ENCODE measurements at regions not wholly inside any gene's neighbourhood (a gene's known extent, or its start where the extent isn't known, plus 50 kb on each side); places are given as distances from the start of the nearest gene placed in this dataset.

GRCh38 chr14:26204728-26205479 is 392.9 kb downstream of the NOVA1 start:
- no peak for TF ChIP-seq GATA1 (IDR thresholded peaks at IDR 0.05; ENCODE audit: low read depth, low read length)
- TF ChIP-seq POLR2A (IDR thresholded peaks at IDR 0.05; ENCODE audit: low read length), result no peak
- DNase-seq, result no peak

DNA sequence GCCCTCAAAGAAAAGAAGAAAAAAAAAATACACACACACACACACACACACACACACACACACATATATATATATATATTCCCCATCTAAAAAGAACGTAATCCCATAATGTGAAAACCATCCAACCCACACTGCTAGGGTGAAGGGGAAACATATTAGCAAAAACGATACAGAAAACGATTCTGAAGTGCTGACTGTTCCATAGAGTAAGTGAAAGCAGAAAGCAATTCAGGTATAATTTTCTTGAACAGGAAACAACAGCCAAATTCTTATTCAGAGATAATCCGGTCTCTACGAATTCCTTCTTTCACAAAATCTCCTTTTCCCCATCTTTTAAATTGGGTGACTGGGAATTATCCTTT is 393.5 kb downstream of the NOVA1 start:
- no peak for TF ChIP-seq POLR2A (IDR thresholded peaks at IDR 0.05; ENCODE audit: low read length)
- no peak for TF ChIP-seq GATA1 (IDR thresholded peaks at IDR 0.05; ENCODE audit: low read depth, low read length)
- no peak for DNase-seq

GRCh38 chr14:26200687-26201086 is 397.1 kb downstream of the NOVA1 start:
- TF ChIP-seq GATA1 (IDR thresholded peaks at IDR 0.05; ENCODE audit: low read depth, low read length) (no peak), POLR2A (IDR thresholded peaks at IDR 0.05; ENCODE audit: low read length) (no peak)
- no peak for DNase-seq

- no peak for DNase-seq
- TF ChIP-seq POLR2A (IDR thresholded peaks at IDR 0.05; ENCODE audit: low read length) (no peak), GATA1 (IDR thresholded peaks at IDR 0.05; ENCODE audit: low read depth, low read length) (no peak)
Observed at GRCh38 chr14:26199590-26200370, 398.1 kb downstream of the NOVA1 start.

DNA sequence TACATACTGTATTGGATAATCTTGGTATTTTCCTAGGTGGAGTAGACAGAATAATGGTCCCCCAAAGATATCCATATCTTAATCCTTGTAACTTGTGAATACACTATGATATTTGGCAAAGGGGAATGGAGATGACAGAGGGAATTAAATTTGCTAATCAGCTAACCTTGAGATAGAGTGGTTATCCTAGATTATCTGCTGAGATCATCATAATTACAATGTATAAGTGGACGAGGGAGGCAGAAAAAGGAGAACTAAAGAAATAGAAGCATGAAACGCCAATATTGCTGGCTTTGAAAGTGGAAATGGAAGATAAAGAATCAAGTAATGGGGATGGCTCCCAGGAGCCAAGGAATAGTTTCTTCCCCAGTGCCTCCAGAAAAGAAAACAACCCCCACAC is 398.7 kb downstream of the NOVA1 start:
- TF ChIP-seq POLR2A (IDR thresholded peaks at IDR 0.05; ENCODE audit: low read length) (no peak), GATA1 (IDR thresholded peaks at IDR 0.05; ENCODE audit: low read depth, low read length) (no peak)
- DNase-seq, result no peak

GRCh38 chr14:26194816-26195215 is 403.0 kb downstream of the NOVA1 start:
- no peak for DNase-seq
- no peak for TF ChIP-seq POLR2A (IDR thresholded peaks at IDR 0.05; ENCODE audit: low read length)
- TF ChIP-seq GATA1 (IDR thresholded peaks at IDR 0.05; ENCODE audit: low read depth, low read length), result no peak

- DNase-seq, result no peak
- TF ChIP-seq POLR2A (IDR thresholded peaks at IDR 0.05; ENCODE audit: low read length) (no peak), GATA1 (IDR thresholded peaks at IDR 0.05; ENCODE audit: low read depth, low read length) (no peak)
Observed at GRCh38 chr14:26191671-26192070, 406.2 kb downstream of the NOVA1 start.

- DNase-seq, result no peak
- TF ChIP-seq POLR2A (IDR thresholded peaks at IDR 0.05; ENCODE audit: low read length) (no peak), GATA1 (IDR thresholded peaks at IDR 0.05; ENCODE audit: low read depth, low read length) (no peak)
Observed at GRCh38 chr14:26191123-26191522, 406.7 kb downstream of the NOVA1 start.

DNA sequence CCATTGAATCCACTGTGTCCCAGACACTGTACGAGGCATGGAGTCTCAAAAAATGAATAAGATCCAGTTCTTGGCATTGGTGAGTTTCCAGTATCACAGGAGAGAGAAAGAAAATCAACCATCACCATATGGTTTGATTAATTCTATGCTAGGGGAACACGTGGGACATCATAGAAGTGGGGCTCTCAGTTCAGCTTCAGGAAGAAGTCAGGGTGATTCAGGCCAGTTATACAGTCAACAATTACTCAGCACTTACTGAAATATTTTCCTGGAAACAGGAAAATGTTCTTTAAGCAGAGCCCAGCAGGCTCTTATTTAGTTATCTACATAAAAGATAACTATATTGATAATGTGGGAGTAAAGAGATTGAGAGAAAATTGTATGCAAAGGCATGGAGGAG is 407.2 kb downstream of the NOVA1 start:
- DNase-seq, result no peak
- no peak for TF ChIP-seq GATA1 (IDR thresholded peaks at IDR 0.05; ENCODE audit: low read depth, low read length)
- TF ChIP-seq POLR2A (IDR thresholded peaks at IDR 0.05; ENCODE audit: low read length), result no peak

DNA sequence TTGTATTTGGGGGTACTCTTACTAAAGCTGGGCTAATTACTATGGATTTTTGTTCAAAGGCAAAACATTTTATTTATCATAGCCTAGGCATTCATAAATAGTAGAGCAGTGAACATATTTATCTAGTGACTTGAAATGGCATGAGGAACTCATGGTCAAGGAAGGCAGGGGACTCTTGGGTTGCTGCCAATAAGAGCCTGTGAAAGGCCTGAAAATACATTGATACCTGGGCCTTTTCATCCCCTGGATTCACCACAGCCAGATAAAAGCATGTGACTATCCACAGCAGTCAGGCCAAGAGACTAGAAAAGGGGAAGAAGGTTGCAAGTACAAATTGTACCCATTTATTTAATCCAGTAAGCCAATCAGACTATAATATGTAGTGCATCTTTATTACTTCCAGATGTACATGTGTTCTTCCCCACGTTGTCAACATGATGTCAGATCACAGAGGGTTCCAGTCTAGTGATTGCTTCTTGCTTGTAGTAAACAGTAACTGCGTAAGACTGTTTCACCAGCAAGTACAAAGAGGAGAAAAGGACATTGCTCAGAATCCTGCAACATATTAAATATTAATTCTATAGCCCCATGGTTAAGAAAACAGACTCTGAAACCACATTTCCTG is 409.7 kb downstream of the NOVA1 start:
- TF ChIP-seq POLR2A (IDR thresholded peaks at IDR 0.05; ENCODE audit: low read length) (no peak), GATA1 (IDR thresholded peaks at IDR 0.05; ENCODE audit: low read depth, low read length) (no peak)
- no peak for DNase-seq

DNA sequence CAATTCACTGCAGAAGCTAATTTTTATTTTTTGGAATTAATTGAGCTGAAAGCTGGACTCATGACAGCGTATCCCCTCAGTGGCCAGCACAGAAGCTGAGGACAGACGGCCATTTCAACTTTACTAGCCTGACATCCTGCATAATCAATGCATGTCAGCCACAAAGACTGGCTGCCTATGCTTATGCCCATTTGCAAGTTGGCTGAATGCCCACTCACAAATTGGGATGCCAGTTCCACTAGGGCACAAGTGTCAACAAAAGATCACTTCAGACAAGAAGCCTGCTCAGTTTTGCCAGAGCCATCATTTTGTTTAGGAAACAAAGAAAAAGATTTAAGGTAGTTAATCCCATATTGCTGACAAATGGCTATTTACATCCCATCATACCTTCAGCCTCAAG is 417.6 kb downstream of the NOVA1 start:
- no peak for DNase-seq
- TF ChIP-seq GATA1 (IDR thresholded peaks at IDR 0.05; ENCODE audit: low read depth, low read length), result no peak
- TF ChIP-seq POLR2A (IDR thresholded peaks at IDR 0.05; ENCODE audit: low read length), result no peak

GRCh38 chr14:26175658-26176057 is 422.2 kb downstream of the NOVA1 start:
- TF ChIP-seq POLR2A (IDR thresholded peaks at IDR 0.05; ENCODE audit: low read length), result no peak
- DNase-seq, result no peak

DNA sequence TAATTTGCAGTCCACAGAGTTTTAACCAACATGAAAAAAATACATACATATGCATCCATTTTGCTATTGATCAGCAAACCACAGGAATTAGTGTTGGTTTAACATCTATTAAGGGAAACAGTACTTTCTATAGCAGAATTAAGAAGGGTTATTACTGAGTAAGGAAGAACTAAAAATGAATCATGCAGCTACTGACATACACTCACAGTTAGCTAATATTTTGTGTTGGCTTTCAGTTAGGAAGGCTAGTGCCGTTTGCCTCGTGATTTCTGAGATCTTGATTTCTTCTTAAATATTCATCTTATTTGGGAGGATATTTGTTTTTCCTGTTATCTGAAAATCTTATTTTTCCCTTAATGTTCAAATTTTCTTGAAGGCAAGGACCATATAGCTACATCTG is 423.4 kb downstream of the NOVA1 start:
- TF ChIP-seq GATA1 (IDR thresholded peaks at IDR 0.05; ENCODE audit: low read depth, low read length) (no peak), POLR2A (IDR thresholded peaks at IDR 0.05; ENCODE audit: low read length) (no peak)
- no peak for DNase-seq

GRCh38 chr14:26173581-26174110 is 424.2 kb downstream of the NOVA1 start:
- TF ChIP-seq GATA1 (IDR thresholded peaks at IDR 0.05; ENCODE audit: low read depth, low read length) (no peak), POLR2A (IDR thresholded peaks at IDR 0.05; ENCODE audit: low read length) (no peak)
- no peak for DNase-seq
